ENCODE measurements at regions not wholly inside any gene's neighbourhood (a gene's known extent, or its start where the extent isn't known, plus 50 kb on each side); places are given as distances from the start of the nearest gene placed in this dataset.

DNA sequence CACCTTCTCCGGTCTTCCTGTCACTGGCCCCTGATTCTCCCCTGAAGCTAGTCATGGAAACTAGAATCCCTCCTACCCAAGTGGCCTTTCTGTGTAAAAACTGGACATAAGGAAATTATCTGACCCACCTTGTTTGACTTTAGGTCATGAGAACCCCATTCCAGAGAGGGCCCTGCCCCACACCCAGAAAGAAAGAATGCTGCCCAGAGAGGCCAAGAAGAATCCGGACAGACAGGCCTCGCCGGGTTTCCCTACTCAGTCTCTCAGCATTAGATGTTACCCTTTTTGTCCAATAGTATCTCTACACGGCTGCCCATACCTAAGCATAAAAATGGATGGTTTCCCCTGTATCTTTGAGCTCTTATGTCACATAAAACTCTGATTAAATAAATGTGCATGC is 83.3 kb upstream of the HELT start:
- Histone ChIP-seq H3K14ac (ENCODE audit: insufficient read length) (no peak overlapping the region), H3K18ac (ENCODE audit: extremely low read depth, low read length) (no peak overlapping the region), H3K27ac (ENCODE audit: low read depth, low read length) (no peak overlapping the region), H3K4me3 (ENCODE audit: extremely low read depth in 1 of 4, insufficient read depth in 2 of 4, low read depth in 3 of 4, low read length in 4 of 4) (no peak overlapping the region), H2BK20ac (ENCODE audit: low read length) (no peak overlapping the region), H3K4me2 (ENCODE audit: insufficient read depth in 1 of 2, low read depth in 2 of 2, low read length in 2 of 2) (no peak overlapping the region), H3K36me3 (ENCODE audit: control insufficient read depth in 2 of 4, insufficient read depth in 4 of 4, low read length in 3 of 4) (no peaks in the 10 kb centered on the region), H3K23me2 (ENCODE audit: low read depth, low read length) (no peaks in the 10 kb centered on the region), H4K20me1 (replicated peaks in 1 of 2; ENCODE audit: control insufficient read depth in 1 of 2, insufficient read depth in 2 of 2, low read length in 2 of 2) (no peaks in the 10 kb centered on the region), H3K27me3 (replicated peaks in 1 of 4; ENCODE audit: control insufficient read depth in 3 of 4, extremely low read depth in 1 of 4, insufficient read depth in 3 of 4, low read length in 3 of 4) (no peaks in the 10 kb centered on the region), H4K91ac (replicated peaks; ENCODE audit: insufficient read length, low read length) (no peak overlapping the region), H2AFZ (ENCODE audit: low read length) (peak overlapping the region; percentile 29; the same call in 1 of the 2 replicates), H3K9me3 (ENCODE audit: insufficient read depth in 2 of 2, low read depth in 1 of 2, low read length in 1 of 2) (peaks cover 4% of the 10 kb centered on the region in 2 experiments; a peak in 3 of 4 replicates), H2BK5ac (ENCODE audit: low read depth, low read length) (no peak overlapping the region), H3K79me1 (ENCODE audit: low read depth, low read length) (no peaks in the 10 kb centered on the region), H3K56ac (replicated peaks; ENCODE audit: insufficient read length, low read depth, low read length) (no peak overlapping the region), H3K9ac (replicated peaks in 1 of 4; ENCODE audit: extremely low read depth in 1 of 4, low read depth in 3 of 4, low read length in 3 of 4) (no peak overlapping the region), H4K5ac (ENCODE audit: insufficient read length, low read depth, low read length) (no peak overlapping the region), H3K79me2 (ENCODE audit: control insufficient read depth in 1 of 2, insufficient read depth in 2 of 2, low read length in 2 of 2) (no peaks in the 10 kb centered on the region), H3K4ac (replicated peaks; ENCODE audit: insufficient read length, low read depth, low read length) (no peak overlapping the region), H2BK15ac (ENCODE audit: low read length) (no peak overlapping the region), H2AK5ac (ENCODE audit: low read depth, low read length) (no peak overlapping the region), H2BK12ac (ENCODE audit: low read depth, low read length) (no peak overlapping the region), H3K4me1 (replicated peaks in 1 of 4; ENCODE audit: control insufficient read depth in 3 of 4, insufficient read depth in 4 of 4, low read length in 3 of 4) (no peaks in the 10 kb centered on the region), H4K8ac (ENCODE audit: extremely low read depth, insufficient read depth, low read length) (no peak overlapping the region), H2BK120ac (replicated peaks; ENCODE audit: low read depth, low read length) (no peak overlapping the region), H3K23ac (ENCODE audit: insufficient read length) (no peak overlapping the region)
- ChIA-PET POLR2A (ENCODE audit: partially characterized antibody) (no interaction called here), CTCF (ENCODE audit: partially characterized antibody) (interaction anchor here (0.6 to 1.4 kb wide), 4 partner anchors 14 to 189 kb away, joined by 3 to 4 read pairs (median 4); no protein-coding TSS in a partner anchor)
- FAIRE-seq (no peak), DNase-seq (ENCODE audit: low read depth in 1 of 2, low spot score in 2 of 2) (peak in 1 of 2 experiments; percentile 13)
- TF ChIP-seq, protein P1, sequence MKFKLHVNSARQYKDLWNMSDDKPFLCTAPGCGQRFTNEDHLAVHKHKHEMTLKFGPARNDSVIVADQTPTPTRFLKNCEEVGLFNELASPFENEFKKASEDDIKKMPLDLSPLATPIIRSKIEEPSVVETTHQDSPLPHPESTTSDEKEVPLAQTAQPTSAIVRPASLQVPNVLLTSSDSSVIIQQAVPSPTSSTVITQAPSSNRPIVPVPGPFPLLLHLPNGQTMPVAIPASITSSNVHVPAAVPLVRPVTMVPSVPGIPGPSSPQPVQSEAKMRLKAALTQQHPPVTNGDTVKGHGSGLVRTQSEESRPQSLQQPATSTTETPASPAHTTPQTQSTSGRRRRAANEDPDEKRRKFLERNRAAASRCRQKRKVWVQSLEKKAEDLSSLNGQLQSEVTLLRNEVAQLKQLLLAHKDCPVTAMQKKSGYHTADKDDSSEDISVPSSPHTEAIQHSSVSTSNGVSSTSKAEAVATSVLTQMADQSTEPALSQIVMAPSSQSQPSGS (IDR thresholded peaks at IDR 0.05; ENCODE audit: low read length) = no peak
- WGBS, 2 experiments (ENCODE audit: extremely low coverage in 1 of 2, insufficient coverage in 1 of 2, insufficient read length in 1 of 2, insufficient replicate concordance in 2 of 2, low coverage in 1 of 2, low lambda C conversion rate in 2 of 2, missing lambda C conversion rate in 1 of 2) = 97% methylated on average over 5 of the region's 5 CpGs; no CpG with 5 or more reads in 1 of the 2 experiments

Measured in H1 (cell line).